CMK (cell line): ENCODE measurements at regions not wholly inside any gene's neighbourhood (a gene's known extent, or its start where the extent isn't known, plus 50 kb on each side); places are given as distances from the start of the nearest gene placed in this dataset.

ENCODE experiments used
- DNase-seq: peaks from one replicate; pipeline ENCODE4 v3.0.0-alpha.2; 2010; ENCODE audit warnings: low read depth

GRCh38 chr13:82698383-82698782 is 1183.9 kb downstream of the SLITRK1 start:
- no peak for DNase-seq

DNA sequence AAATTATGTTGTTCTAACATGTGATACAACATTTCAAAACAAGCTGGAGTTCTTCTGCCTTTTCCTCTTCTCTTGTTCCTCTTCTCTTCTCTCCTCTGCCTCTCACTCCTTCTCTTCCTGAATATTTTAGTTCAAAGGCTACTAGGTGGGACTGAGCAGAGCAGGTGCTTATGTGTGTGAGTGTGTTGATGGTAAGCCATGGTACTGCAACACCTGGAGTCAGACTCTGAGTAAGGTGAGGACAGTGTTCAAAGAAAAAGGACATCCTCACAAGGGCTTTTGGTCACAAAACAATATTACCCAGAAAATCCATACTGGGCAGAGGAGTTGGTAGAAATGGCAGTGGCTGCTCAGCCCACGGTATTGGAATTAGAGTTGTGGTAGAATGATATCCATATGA is 1188.7 kb downstream of the SLITRK1 start:
- no peak for DNase-seq

DNA sequence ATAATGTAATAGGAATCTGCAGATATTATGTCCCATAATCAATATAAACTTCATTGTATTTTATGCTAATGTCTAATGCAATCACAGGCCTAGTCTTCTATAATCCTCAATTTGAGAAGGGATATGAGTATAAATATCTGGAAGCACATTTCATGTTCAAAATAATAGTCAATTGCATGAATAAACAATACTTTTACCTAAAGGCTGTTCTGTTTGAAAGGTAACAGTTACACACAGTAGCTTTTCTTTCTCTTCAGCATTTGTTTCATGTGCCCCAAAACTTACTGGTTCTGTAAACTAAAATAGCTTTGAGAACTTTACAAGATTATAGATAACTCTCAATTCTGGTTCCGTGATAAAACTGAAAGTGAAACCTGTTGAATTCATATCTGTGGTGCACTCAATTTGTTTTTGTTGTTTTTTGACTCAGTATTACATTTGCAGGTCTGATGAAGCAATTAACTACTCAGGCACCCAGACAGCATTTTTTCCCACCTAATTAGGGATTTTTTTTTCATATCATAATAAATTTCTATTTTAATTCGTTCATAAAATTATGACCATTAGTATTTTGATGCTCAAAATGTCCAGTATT is 1193.8 kb downstream of the SLITRK1 start:
- no peak for DNase-seq

GRCh38 chr13:82687884-82688283 is 1194.4 kb downstream of the SLITRK1 start:
- DNase-seq = no peak

DNA sequence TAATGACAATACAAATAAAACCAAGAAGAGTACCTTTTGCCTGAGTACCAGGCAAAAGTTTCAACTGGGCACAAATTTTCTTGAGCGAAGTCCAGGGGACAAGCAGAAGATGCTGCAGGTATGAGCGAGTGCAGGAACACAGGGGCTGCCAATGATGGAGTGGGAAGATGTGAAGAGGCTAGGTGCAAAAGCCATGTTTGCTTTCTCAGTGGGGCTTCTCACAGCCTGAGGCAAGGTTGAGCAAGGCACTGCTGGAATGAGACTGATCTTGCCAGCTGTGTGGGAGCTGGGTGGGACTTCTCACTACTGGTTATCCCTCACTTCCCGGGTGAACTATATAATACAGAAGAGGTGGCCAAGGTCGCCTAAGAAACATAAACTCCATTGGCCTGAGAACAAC is 1200.7 kb downstream of the SLITRK1 start:
- DNase-seq = no peak

GRCh38 chr13:82678052-82678451 is 1204.2 kb downstream of the SLITRK1 start:
- DNase-seq = no peak

DNA sequence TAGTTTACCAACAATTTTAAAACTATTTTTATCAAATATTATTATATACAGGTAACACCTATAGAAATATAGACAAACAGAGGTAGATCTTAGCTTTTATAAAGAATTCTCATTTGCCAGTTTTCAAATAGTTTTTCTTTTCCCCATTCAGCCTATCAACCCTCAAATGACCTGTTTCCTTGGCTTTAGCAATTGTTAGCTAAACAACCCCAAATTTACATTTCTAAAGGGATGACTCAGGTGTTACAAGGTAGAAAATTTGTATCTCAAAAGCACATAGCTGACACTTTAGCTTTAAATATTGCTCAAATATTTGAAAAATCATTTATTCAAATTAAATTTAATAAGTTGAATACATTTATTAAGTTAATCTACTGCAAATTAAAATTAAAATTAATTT is 1207.2 kb downstream of the SLITRK1 start:
- DNase-seq = no peak

DNA sequence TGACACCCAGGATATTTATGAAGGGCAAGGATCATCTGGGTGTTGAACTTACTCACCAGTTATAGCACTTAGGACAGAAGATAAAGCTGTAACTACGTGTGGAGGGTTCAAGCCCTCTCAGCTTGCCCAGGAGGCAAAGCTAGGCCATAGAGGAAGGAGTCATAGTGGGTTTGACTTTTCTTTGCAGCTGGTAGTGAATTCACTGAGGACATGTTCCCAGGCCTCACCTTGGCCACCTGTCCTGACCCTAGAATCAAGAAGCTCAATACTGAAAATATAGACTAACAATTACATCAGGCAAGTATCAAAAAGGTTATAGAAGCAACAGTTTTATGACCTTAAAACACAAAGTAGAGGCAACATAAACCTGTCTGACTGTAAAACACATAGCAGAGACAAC is 1207.7 kb downstream of the SLITRK1 start:
- no peak for DNase-seq

- DNase-seq = no peak
Observed at GRCh38 chr13:82672248-82672647, 1210.0 kb downstream of the SLITRK1 start.

GRCh38 chr13:82664183-82664582 is 1218.1 kb downstream of the SLITRK1 start:
- no peak for DNase-seq

DNA sequence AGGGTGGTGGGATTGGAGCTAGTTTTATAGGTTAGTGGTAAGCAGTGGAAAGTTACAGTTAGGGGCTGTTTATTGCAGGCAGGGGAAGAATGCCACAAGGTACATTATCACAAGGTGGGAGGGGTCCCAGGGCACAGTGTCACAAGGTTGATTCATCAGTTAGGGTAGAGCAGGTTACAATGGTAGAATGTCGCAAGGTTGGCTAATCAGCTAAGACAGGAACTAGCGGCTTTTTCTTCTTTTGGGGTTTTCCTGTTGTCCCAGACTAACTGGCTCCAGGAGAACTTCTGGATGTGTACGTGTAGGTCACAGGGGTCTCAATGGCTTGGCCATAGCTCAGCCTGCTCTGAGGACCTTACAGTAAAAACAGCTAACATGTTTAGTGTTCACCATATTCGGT is 1221.1 kb downstream of the SLITRK1 start:
- DNase-seq = no peak

GRCh38 chr13:82658811-82659210 is 1223.5 kb downstream of the SLITRK1 start:
- DNase-seq = no peak

DNA sequence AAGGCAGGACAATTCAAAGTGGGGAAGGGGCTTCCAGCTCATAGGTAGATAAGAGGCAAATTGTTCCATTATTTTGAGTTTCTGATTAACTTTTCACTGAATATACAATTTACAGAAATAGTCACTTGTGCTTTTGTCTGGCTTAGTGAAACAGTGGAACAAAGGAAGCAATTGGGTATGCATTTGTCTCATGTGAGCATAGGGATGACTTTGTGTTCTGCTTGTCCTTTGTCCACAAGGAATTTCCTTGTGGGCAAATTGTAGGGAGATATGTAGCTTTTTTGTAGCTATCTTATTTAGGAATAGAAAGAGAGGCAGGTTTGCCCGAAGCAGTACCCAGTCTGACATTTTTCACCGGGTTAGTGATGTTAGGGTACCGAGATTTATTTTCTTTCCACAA is 1224.8 kb downstream of the SLITRK1 start:
- no peak for DNase-seq

DNA sequence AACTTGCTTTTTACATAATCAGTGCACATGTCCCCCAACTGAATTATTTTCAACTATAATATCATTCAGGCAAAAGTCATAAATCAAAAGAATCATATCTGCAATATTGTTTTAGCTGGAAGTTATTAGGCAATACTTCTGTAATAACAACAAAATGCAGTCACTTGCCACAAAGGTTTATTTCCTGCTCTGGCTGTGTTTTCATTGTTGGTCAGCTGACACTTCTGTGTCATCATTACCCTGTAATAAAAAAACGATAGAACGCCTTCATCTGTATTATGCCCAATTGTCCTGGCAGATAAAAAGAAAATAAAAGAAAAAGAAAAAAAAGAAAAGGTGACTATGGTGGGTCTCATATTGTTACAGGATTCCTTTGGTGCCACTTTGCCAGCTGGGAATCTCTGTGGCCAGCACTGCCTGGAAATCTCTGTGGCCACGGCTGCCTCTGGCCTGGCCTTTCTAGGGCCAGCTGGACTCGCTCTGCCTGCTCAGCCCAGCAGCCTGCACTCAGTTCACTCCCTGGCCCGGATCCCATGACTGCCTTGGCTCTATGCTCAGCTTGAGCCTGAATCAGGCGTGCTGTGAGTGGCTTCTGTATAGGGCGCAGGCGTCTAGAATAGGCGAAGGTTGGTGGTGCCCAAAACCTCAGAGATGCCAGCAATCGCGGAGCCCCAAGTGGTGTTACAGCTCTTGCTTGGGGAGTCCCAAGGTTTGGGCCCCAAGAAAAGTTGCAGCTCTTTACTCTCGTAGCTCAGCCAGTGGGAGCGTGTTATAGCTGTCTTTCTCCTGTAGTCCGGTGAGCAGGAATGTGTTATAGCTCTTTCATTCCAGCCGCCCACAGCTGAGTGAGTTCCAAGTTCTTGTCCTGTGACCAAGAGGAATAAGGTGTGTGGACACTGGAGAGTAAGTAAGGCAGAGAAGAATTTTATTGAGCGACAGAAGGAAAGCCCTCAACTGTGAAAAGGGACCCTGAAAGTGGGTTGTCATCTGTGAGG is 1227.1 kb downstream of the SLITRK1 start:
- DNase-seq = no peak

- no peak for DNase-seq
Observed at GRCh38 chr13:82654143-82654542, 1228.1 kb downstream of the SLITRK1 start.

- DNase-seq = no peak
Observed at GRCh38 chr13:82647540-82647939, 1234.7 kb downstream of the SLITRK1 start.

GRCh38 chr13:82636119-82636518 is 1246.2 kb downstream of the SLITRK1 start:
- DNase-seq = no peak

- no peak for DNase-seq
Observed at GRCh38 chr13:82634946-82635345, 1247.3 kb downstream of the SLITRK1 start.

DNA sequence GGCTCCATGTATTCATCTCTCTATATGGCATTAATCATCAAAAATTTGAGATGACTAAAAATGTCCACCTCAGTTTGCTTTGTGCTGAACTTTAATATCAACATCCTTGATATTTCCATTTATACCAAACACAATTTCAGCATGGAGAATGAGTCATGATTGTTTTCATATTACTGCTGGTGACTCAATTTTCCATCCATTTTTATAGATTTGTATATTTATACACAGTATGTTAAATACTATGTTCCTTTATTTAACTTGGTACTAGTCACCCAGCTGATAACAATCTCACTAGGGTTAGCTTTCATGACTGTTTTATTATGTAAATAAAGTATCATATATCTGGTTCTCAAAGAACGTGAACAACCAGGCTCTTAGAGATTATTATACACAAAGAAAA is 1255.1 kb downstream of the SLITRK1 start:
- no peak for DNase-seq

DNA sequence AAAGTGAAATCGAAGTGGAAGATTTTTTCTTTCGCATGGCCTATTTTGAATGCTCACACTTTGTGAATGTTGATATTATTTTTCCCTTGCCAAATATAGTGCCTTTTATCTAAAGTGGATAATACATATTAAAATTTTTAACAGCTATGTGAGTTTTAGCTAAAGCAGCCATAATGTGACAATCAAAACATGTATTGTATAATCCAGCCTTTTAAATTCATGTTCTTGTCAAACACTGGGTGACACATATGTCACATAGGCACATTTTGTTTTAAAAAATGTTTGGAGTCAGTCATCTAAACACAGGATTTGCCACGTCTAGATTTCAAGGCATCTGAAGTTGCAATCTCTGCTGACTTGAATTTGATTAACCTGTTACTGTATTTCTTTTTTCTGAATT is 1256.6 kb downstream of the SLITRK1 start:
- no peak for DNase-seq

GRCh38 chr13:82615043-82615442 is 1267.2 kb downstream of the SLITRK1 start:
- no peak for DNase-seq

DNA sequence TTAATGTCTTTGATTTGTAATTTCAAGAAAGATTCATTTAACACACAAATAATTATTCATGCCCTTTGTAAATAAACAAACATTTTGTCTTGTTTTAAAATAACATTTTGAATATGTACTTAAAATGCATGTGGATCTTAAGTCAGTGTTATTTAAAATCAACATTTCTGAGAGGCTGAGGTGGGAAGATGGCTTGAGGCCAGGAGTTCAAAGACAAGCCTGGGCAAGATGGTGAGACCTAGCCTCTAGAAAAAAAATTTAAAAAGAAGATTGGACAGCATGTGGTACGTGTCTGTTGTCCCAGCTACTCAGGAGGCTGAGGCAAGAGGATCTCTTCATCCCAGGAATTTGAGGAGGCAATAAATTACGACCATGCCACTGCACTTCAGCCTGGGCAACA is 1268.2 kb downstream of the SLITRK1 start:
- no peak for DNase-seq

DNA sequence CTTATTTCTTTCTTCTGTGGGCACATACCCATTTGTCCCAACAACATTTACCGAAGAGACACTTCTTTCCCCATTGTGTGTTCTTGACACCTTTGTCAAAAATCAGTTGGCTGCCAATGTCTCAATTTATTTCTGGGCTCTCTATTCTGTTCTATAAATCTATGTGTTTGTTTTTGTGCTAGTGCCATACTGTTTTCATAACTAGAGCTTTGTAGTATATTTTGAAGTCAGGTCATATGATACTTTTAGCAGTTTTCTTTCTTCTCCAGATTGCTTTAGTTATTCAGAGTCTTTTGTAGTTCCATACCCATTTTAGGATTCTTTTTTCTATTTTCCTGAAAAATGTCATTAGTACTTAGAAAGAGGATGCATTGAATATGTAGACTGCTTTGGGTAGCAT is 1276.3 kb downstream of the SLITRK1 start:
- no peak for DNase-seq

- DNase-seq = no peak
Observed at GRCh38 chr13:82597747-82598146, 1284.5 kb downstream of the SLITRK1 start.
